GM12878 (cell line): ENCODE measurements at regions not wholly inside any gene's neighbourhood (a gene's known extent, or its start where the extent isn't known, plus 50 kb on each side); places are given as distances from the start of the nearest gene placed in this dataset.

Experiments used
- ATAC-seq: fragments of 200-7000 bp; cut with Tn5 transposase; 3 replicates; pipeline ENCODE4 v1.9.1; 2020; ENCODE audit warnings: mild to moderate bottlenecking, moderate library complexity
- BruUV-seq: library from RNA; stranded (reverse); fragments of 400-500 nt; replicated peaks from 2 replicates; lab custom pipeline; 2021; lab: Mats Ljungman, UMichigan
- CTCF ChIA-PET: fragments of 300-600 bp; sonication (Branson Sonifier 250); formaldehyde crosslinking; extraction: SDS; loops from one replicate; lab custom pipeline; 2021; ENCODE audit warnings: inconsistent platforms; lab: Yijun Ruan, JAX
- POLR2A ChIA-PET: fragments of 350-600 bp; formaldehyde crosslinking; extraction: SDS; loops from one replicate; lab custom pipeline; 2021; ENCODE audit warnings: inconsistent platforms; lab: Charles Lee
- RAD21 ChIA-PET: fragments of 300-600 bp; sonication (Branson Sonifier 250); formaldehyde crosslinking; loops from one replicate; lab custom pipeline; 2023; ENCODE audit warnings: antibody characterized with exemption; ENCODE audit not compliant: unreplicated experiment; lab: Charles Lee
- SMC1A ChIA-PET: fragments of 300-600 bp; sonication (Branson Sonifier 250); formaldehyde crosslinking; loops from one replicate; lab custom pipeline; 2023; ENCODE audit not compliant: unreplicated experiment, uncharacterized antibody; lab: Charles Lee
- DNase-seq: peaks from one replicate; pipeline ENCODE4 v3.0.0-alpha.2; 2011; ENCODE audit warnings: low read depth, low spot score
- FAIRE-seq: peaks from 3 replicates; lab custom pipeline; 2011; peaks lifted over from hg19 to GRCh38; lab: Jason Lieb, UNC
- H2AFZ ChIP-seq: 2 replicates; pipeline ENCODE4 v1.6.0; 2011; ENCODE audit warnings: low read depth, low read length, control low read depth; ENCODE audit not compliant: control insufficient read depth
- H3K27ac ChIP-seq: 2 replicates; pipeline ENCODE4 v1.5.1; 2011; ENCODE audit warnings: control low read depth; ENCODE audit not compliant: control insufficient read depth, insufficient read depth
- H3K27me3 ChIP-seq, 2 experiments: replicated peaks in 1 of 2; 2 replicates each; pipeline versions ENCODE4 v1.6.0 to v1.6.1; 2011; ENCODE audit warnings: low read length in 1 of 2; ENCODE audit not compliant: control insufficient read depth in 2 of 2, insufficient read depth in 2 of 2
- H3K36me3 ChIP-seq, 2 experiments: 2 replicates each; pipeline ENCODE4 v1.5.1; 2011; ENCODE audit warnings: low read length in 1 of 2; ENCODE audit not compliant: control insufficient read depth in 2 of 2, insufficient read depth in 2 of 2
- H3K4me1 ChIP-seq: 2 replicates; pipeline ENCODE4 v1.6.1; 2011; ENCODE audit warnings: mild to moderate bottlenecking, low read length, moderate library complexity, mixed read lengths; ENCODE audit not compliant: control insufficient read depth, insufficient read depth
- H3K4me2 ChIP-seq: 2 replicates; pipeline ENCODE4 v1.6.0; 2011; ENCODE audit warnings: control low read depth; ENCODE audit not compliant: control insufficient read depth, insufficient read depth
- H3K4me3 ChIP-seq: fragments of 200-600 bp; sonication (generic); 2 replicates; pipeline ENCODE4 v1.5.1; 2016
- H3K79me2 ChIP-seq: 2 replicates; pipeline ENCODE4 v1.6.0; 2011; ENCODE audit warnings: low read length; ENCODE audit not compliant: control insufficient read depth, insufficient read depth
- H3K9ac ChIP-seq: 2 replicates; pipeline ENCODE4 v1.8.0; 2011; ENCODE audit warnings: low read length, control low read depth, mixed read lengths; ENCODE audit not compliant: control insufficient read depth, insufficient read depth
- H3K9me3 ChIP-seq: replicated peaks from 3 replicates; pipeline ENCODE4 v1.5.1; 2011; ENCODE audit warnings: mild to moderate bottlenecking, low read length; ENCODE audit not compliant: control insufficient read depth, insufficient read depth
- H4K20me1 ChIP-seq: 2 replicates; pipeline ENCODE4 v1.6.0; 2011; ENCODE audit not compliant: control insufficient read depth, insufficient read depth
- CHD4 ChIP-seq: fragments of 200-600 bp; sonication (generic); IDR thresholded peaks from 2 replicates; pipeline ENCODE4 v1.6.1; 2016; ENCODE audit warnings: mild to moderate bottlenecking
- EP300 ChIP-seq, 2 experiments: fragments of 150-350 bp in 1 of 2; IDR thresholded peaks; 2 replicates each; pipeline ENCODE4 v1.6.1; 2011 to 2012; ENCODE audit warnings: low read depth in 2 of 2, low read length in 2 of 2, borderline replicate concordance in 1 of 2, improper control_type of control experiment in 1 of 2, inconsistent platforms in 1 of 2; ENCODE audit not compliant: control insufficient read depth in 1 of 2
- MTA2 ChIP-seq: fragments of 450-650 bp; IDR thresholded peaks from 2 replicates; pipeline ENCODE4 v1.6.1; 2016; ENCODE audit warnings: low read depth, mild to moderate bottlenecking, moderate library complexity
- NR2C1 ChIP-seq: fragments of 450-650 bp; IDR thresholded peaks from 2 replicates; pipeline ENCODE4 v1.6.1; 2017; ENCODE audit warnings: antibody characterized with exemption, mild to moderate bottlenecking, moderate library complexity
- NR2C2 ChIP-seq: IDR thresholded peaks from 2 replicates; pipeline ENCODE4 v1.6.1; 2011; ENCODE audit warnings: borderline replicate concordance, low read depth; ENCODE audit not compliant: control insufficient read depth, insufficient read length
- PML ChIP-seq: IDR thresholded peaks from 2 replicates; pipeline ENCODE4 v1.6.1; 2012; ENCODE audit warnings: low read length, inconsistent platforms
- RAD51 ChIP-seq: fragments of 450-650 bp; IDR thresholded peaks from 2 replicates; pipeline ENCODE4 v1.6.1; 2016; ENCODE audit warnings: moderate library complexity, mild to moderate bottlenecking, inconsistent platforms
- WGBS: methylation state at CpG from one replicate; pipeline ENCODE4 v1.1.6; 2016; ENCODE audit warnings: low lambda C conversion rate; ENCODE audit not compliant: insufficient replicate concordance, insufficient coverage; ENCODE audit errors: missing lambda C conversion rate; 5-methylcytosine and 5-hydroxymethylcytosine counted together
- in situ Hi-C: fragments of 300-500 bp; cut with MboI; formaldehyde crosslinking; loops from 9 replicates; pipeline ENCODE4 v1.14.3; 2018; ENCODE audit warnings: mixed read lengths
- intact Hi-C: fragments of 100-400 bp; cut with micrococcal nuclease; formaldehyde crosslinking; loops from one replicate; pipeline ENCODE4 v1.14.2; 2022; ENCODE audit not compliant: unreplicated experiment
- TF ChIP-seq, protein P1 (sequence below): fragments of 150-350 bp; IDR thresholded peaks from 2 replicates; pipeline ENCODE4 v1.6.1; 2014; ENCODE audit warnings: mild to moderate bottlenecking, low read depth, low read length
- TF ChIP-seq, protein P2 (sequence below): IDR thresholded peaks from 2 replicates; pipeline ENCODE4 v1.6.1; 2011; ENCODE audit warnings: borderline replicate concordance, low read depth, mild to moderate bottlenecking, moderate library complexity, mixed read lengths, low read length; ENCODE audit not compliant: insufficient read depth; ENCODE audit errors: extremely low read length
- TF ChIP-seq, protein P3 (sequence below): fragments of 450-650 bp; IDR thresholded peaks from 2 replicates; pipeline ENCODE4 v1.6.1; 2014; ENCODE audit warnings: mild to moderate bottlenecking

DNA sequence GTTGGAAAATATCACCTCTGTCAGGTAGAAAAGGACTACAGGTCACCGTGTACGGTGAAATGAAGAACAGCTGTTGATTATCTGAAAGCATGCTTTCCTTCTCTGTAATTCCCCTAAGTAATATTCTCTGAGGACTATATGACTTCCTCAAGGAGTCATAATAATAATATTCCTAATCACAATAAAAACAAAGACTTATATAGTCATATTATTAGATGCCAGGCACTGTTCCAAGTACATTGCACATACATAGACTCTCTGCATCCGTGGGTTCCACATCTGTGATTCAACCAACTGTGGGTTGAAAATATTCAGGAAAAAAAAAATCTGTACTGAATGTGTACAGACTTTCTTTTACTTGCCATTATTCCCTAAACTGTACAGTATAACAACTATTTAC, 512.4 kb upstream of the ID2 start (continued):
- TF ChIP-seq, protein P1, sequence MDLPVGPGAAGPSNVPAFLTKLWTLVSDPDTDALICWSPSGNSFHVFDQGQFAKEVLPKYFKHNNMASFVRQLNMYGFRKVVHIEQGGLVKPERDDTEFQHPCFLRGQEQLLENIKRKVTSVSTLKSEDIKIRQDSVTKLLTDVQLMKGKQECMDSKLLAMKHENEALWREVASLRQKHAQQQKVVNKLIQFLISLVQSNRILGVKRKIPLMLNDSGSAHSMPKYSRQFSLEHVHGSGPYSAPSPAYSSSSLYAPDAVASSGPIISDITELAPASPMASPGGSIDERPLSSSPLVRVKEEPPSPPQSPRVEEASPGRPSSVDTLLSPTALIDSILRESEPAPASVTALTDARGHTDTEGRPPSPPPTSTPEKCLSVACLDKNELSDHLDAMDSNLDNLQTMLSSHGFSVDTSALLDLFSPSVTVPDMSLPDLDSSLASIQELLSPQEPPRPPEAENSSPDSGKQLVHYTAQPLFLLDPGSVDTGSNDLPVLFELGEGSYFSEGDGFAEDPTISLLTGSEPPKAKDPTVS: no peak

DNA sequence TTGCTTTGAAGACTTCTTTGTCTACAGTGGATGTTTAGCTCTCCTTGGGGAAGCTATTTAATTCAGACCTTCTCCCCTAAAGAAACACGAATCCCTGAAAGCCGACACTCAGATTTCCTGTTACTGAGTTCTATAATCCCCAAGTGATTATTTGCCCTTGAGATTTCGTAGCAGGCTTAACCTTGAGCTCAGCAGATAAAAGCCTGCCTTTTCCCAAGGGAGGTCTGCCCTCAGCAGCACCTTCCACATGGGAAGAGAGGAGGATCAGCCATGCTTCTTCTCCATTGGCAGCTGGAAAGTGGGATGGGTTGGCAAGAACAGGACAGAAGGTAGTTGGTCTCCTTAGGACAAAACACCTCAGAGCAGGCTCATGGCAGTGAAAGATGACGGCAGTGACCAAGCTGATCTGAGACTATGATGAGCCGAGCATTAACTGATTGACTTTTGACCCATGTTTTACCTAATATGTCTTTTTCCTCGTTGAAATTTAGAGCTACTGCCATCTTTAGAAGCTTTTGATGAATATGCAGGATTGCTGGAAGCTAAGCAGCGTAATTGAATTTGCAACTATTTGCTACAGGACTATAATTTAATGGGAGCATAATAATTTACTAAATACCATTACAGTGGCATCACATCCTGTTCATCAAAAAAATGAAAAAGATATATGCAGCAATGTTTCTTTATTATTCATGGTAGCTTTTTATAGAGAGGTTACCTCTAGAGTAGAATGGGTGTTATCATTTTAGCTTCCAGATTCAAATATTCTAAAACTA, 511.1 kb upstream of the ID2 start:
- RAD21 ChIA-PET: interaction anchor here (0.5 to 1.3 kb wide), 11 partner anchors 8 to 1273 kb away, joined by 3 to 6 read pairs (median 3); no protein-coding TSS in a partner anchor
- 37% methylated on average over 7 of the region's 7 CpGs for WGBS
- in situ Hi-C loops: no loop called here

More for the DNA sequence above, 511.1 kb upstream of the ID2 start:
- SMC1A ChIA-PET: interaction anchor here (0.7 to 3.8 kb wide), 27 partner anchors 11 to 744 kb away, joined by 3 to 14 read pairs (median 4); no protein-coding TSS in a partner anchor
- no peak overlapping the region for H2AFZ ChIP-seq
- H3K4me3 ChIP-seq: no peak overlapping the region
- CTCF ChIA-PET: interaction anchor here (0.7 to 1.5 kb wide), 9 partner anchors 10 to 428 kb away, joined by 3 to 8 read pairs (median 3); no protein-coding TSS in a partner anchor
- ATAC-seq (no peak), DNase-seq (no peak), FAIRE-seq (no peak)
- H3K4me2 ChIP-seq: no peak overlapping the region
- POLR2A ChIA-PET: interaction anchor here (1.1 to 1.2 kb wide), 2 partner anchors 11 to 17 kb away, joined by 3 to 4 read pairs; no protein-coding TSS in a partner anchor
- BruUV-seq: no TSS peak
- no peaks in the 10 kb centered on the region for H3K4me1 ChIP-seq
- H3K9me3 ChIP-seq: no peaks in the 10 kb centered on the region; the same call in 2 of the 3 replicates
- no peaks in the 10 kb centered on the region; a peak in 1 of 4 replicates for H3K36me3 ChIP-seq
- intact Hi-C loops: loop anchor here (10.0 kb wide), 1 partner anchor 514 kb away; the partner anchor contains the start of gene ID2
- no peaks in the 10 kb centered on the region for H4K20me1 ChIP-seq
- no peaks in the 10 kb centered on the region for H3K79me2 ChIP-seq
- H3K27ac ChIP-seq: no peak overlapping the region
- H3K27me3 ChIP-seq: no peaks in the 10 kb centered on the region
- TF ChIP-seq, protein P2, sequence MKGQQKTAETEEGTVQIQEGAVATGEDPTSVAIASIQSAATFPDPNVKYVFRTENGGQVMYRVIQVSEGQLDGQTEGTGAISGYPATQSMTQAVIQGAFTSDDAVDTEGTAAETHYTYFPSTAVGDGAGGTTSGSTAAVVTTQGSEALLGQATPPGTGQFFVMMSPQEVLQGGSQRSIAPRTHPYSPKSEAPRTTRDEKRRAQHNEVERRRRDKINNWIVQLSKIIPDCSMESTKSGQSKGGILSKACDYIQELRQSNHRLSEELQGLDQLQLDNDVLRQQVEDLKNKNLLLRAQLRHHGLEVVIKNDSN: no peak
- TF ChIP-seq MTA2 (no peak), CHD4 (no peak), RAD51 (no peak), EP300 (IDR thresholded peaks at IDR 0.05; ENCODE audit: borderline replicate concordance in 1 of 2, control insufficient read depth in 1 of 2, low read depth in 2 of 2, low read length in 2 of 2) (no peak), PML (no peak), NR2C1 (no peak), NR2C2 (no peak)
- TF ChIP-seq, protein P1: no peak
- TF ChIP-seq, protein P3, sequence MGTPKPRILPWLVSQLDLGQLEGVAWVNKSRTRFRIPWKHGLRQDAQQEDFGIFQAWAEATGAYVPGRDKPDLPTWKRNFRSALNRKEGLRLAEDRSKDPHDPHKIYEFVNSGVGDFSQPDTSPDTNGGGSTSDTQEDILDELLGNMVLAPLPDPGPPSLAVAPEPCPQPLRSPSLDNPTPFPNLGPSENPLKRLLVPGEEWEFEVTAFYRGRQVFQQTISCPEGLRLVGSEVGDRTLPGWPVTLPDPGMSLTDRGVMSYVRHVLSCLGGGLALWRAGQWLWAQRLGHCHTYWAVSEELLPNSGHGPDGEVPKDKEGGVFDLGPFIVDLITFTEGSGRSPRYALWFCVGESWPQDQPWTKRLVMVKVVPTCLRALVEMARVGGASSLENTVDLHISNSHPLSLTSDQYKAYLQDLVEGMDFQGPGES: no peak
- no peak overlapping the region for H3K9ac ChIP-seq
